ENCODE measurements at regions not wholly inside any gene's neighbourhood (a gene's known extent, or its start where the extent isn't known, plus 50 kb on each side); places are given as distances from the start of the nearest gene placed in this dataset.

GRCh38 chr5:2260211-2261003, 377.7 kb upstream of the IRX4 start:
- TF ChIP-seq CTCF (IDR thresholded peaks at IDR 0.05) = no peak
- H3K27me3 ChIP-seq = no peaks in the 10 kb centered on the region

GRCh38 chr5:2259494-2260107, 376.9 kb upstream of the IRX4 start:
- H3K27ac ChIP-seq = no peak overlapping the region
- peak; percentile 44 for DNase-seq (ENCODE audit: low spot score)
- no peaks in the 10 kb centered on the region for H3K27me3 ChIP-seq
- TF ChIP-seq CTCF (IDR thresholded peaks at IDR 0.05) = no peak
- no peak overlapping the region for H3K4me3 ChIP-seq
- no peaks in the 10 kb centered on the region for H3K9me3 ChIP-seq
- no peaks in the 10 kb centered on the region for H3K4me1 ChIP-seq
- no peaks in the 10 kb centered on the region for H3K36me3 ChIP-seq

More at GRCh38 chr5:2260211-2261003, 377.7 kb upstream of the IRX4 start:
- DNase-seq (ENCODE audit: low spot score) = peak; percentile 47
- H3K36me3 ChIP-seq = no peaks in the 10 kb centered on the region
- no peak overlapping the region for H3K27ac ChIP-seq
- no peaks in the 10 kb centered on the region for H3K9me3 ChIP-seq
- no peaks in the 10 kb centered on the region for H3K4me1 ChIP-seq
- H3K4me3 ChIP-seq = no peak overlapping the region

- TF ChIP-seq CTCF (IDR thresholded peaks at IDR 0.05) = no peak
- H3K4me1 ChIP-seq = no peaks in the 10 kb centered on the region
- H3K36me3 ChIP-seq = no peaks in the 10 kb centered on the region
- DNase-seq (ENCODE audit: low spot score) = no peak
- no peak overlapping the region for H3K4me3 ChIP-seq
- H3K27ac ChIP-seq = no peak overlapping the region
- no peaks in the 10 kb centered on the region for H3K27me3 ChIP-seq
- no peaks in the 10 kb centered on the region for H3K9me3 ChIP-seq
Measured at GRCh38 chr5:2258861-2259260, 376.1 kb upstream of the IRX4 start.

GRCh38 chr5:2257326-2258244, 374.9 kb upstream of the IRX4 start:
- Histone ChIP-seq H3K9me3 (no peaks in the 10 kb centered on the region), H3K4me1 (no peaks in the 10 kb centered on the region), H3K36me3 (no peaks in the 10 kb centered on the region), H3K27ac (no peak overlapping the region), H3K27me3 (no peaks in the 10 kb centered on the region), H3K4me3 (no peak overlapping the region)
- TF ChIP-seq CTCF (IDR thresholded peaks at IDR 0.05) = no peak
- DNase-seq (ENCODE audit: low spot score) = peak; percentile 30

- Histone ChIP-seq H3K9me3 (no peaks in the 10 kb centered on the region), H3K4me1 (no peaks in the 10 kb centered on the region), H3K36me3 (no peaks in the 10 kb centered on the region), H3K4me3 (no peak overlapping the region), H3K27ac (no peak overlapping the region), H3K27me3 (no peaks in the 10 kb centered on the region)
- no peak for TF ChIP-seq CTCF (IDR thresholded peaks at IDR 0.05)
- peak; percentile 21 for DNase-seq (ENCODE audit: low spot score)
Measured at GRCh38 chr5:2256691-2257280, 374.1 kb upstream of the IRX4 start.
